Hepatocyte (in vitro differentiated cells): ENCODE measurements at regions not wholly inside any gene's neighbourhood (a gene's known extent, or its start where the extent isn't known, plus 50 kb on each side); places are given as distances from the start of the nearest gene placed in this dataset.
A peak's percentile ranks its signal among the peaks of the same experiment; 100 is the strongest.

Experiments used
- DNase-seq: peaks from one replicate; pipeline ENCODE4 v3.0.0-alpha.2; 2016; ENCODE audit warnings: low spot score
- H2AFZ ChIP-seq: fragments of 200-600 bp; sonication (generic); 2 replicates; pipeline ENCODE4 v1.6.0; 2016; ENCODE audit warnings: antibody characterized with exemption, mild to moderate bottlenecking
- H3K27ac ChIP-seq: fragments of 200-600 bp; sonication (generic); 2 replicates; pipeline ENCODE4 v1.5.1; 2016; ENCODE audit warnings: mild to moderate bottlenecking
- H3K27me3 ChIP-seq: fragments of 200-600 bp; sonication (generic); 2 replicates; pipeline ENCODE4 v1.6.1; 2016
- H3K36me3 ChIP-seq: fragments of 200-600 bp; sonication (generic); replicated peaks from 2 replicates; pipeline ENCODE4 v1.5.1; 2016; ENCODE audit warnings: low read depth; ENCODE audit not compliant: insufficient read depth
- H3K4me1 ChIP-seq: fragments of 200-600 bp; sonication (generic); 2 replicates; pipeline ENCODE4 v1.5.1; 2016; ENCODE audit warnings: mild to moderate bottlenecking, moderate library complexity; ENCODE audit not compliant: insufficient read depth
- H3K4me2 ChIP-seq: fragments of 200-600 bp; sonication (generic); 2 replicates; pipeline ENCODE4 v1.6.0; 2016
- H3K4me3 ChIP-seq: fragments of 200-600 bp; sonication (generic); 2 replicates; pipeline ENCODE4 v1.5.1; 2016; ENCODE audit warnings: mild to moderate bottlenecking
- H3K79me2 ChIP-seq: fragments of 200-600 bp; sonication (generic); 2 replicates; pipeline ENCODE4 v1.6.0; 2017; ENCODE audit warnings: mild to moderate bottlenecking
- H3K9me2 ChIP-seq: fragments of 200-600 bp; sonication (generic); replicated peaks from 2 replicates; pipeline ENCODE4 v1.6.0; 2017; ENCODE audit warnings: mild to moderate bottlenecking; ENCODE audit not compliant: insufficient read depth
- H3K9me3 ChIP-seq: fragments of 200-600 bp; sonication (generic); 2 replicates; pipeline ENCODE4 v1.5.1; 2016; ENCODE audit warnings: low read depth, mild to moderate bottlenecking
- H4K20me1 ChIP-seq: fragments of 200-600 bp; sonication (generic); 2 replicates; pipeline ENCODE4 v1.6.0; 2016; ENCODE audit warnings: mild to moderate bottlenecking; ENCODE audit not compliant: insufficient read depth, poor library complexity, severe bottlenecking
- EZH2 ChIP-seq: fragments of 200-600 bp; sonication (generic); IDR thresholded peaks from 2 replicates; pipeline ENCODE4 v1.6.1; 2016; ENCODE audit warnings: antibody characterized with exemption, mild to moderate bottlenecking, borderline replicate concordance
- EZH2phosphoT487 ChIP-seq: fragments of 200-600 bp; sonication (generic); IDR thresholded peaks from one replicate; pipeline ENCODE4 v1.6.1; 2018; ENCODE audit warnings: antibody characterized with exemption, mild to moderate bottlenecking, low read depth, moderate library complexity; ENCODE audit not compliant: unreplicated experiment, severe bottlenecking
- WGBS: methylation state at CpG from one replicate; pipeline ENCODE4 v1.1.6; 2016; ENCODE audit warnings: low lambda C conversion rate; ENCODE audit errors: missing lambda C conversion rate; 5-methylcytosine and 5-hydroxymethylcytosine counted together
- TF ChIP-seq, protein P1 (sequence below): fragments of 200-600 bp; sonication (generic); IDR thresholded peaks from 2 replicates; pipeline ENCODE4 v1.5.1; 2016; ENCODE audit warnings: antibody characterized with exemption, mild to moderate bottlenecking; ENCODE audit not compliant: poor library complexity

DNA sequence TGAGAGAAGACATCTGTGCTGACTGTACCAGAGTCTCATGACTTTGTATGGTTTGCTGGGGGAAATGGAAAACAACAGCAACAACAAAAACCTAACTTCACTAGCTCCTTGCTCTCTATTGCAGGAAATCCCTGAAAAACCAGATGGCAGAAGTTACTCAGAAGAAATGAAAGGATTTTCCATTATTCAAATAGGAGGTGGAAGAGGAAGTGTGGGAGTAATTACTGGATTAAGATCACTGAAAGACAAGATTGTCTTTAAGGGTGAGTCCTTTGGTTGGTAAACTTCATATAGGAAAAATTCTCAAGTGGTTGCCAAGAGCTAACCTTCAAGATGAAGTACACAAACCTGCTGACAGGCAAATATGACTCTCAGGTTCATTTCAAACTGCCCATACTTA is 391.9 kb upstream of the ATP2B1 start:
- Histone ChIP-seq H3K36me3 (no peaks in the 10 kb centered on the region), H2AFZ (no peak overlapping the region), H3K4me3 (no peak overlapping the region), H3K9me2 (no peaks in the 10 kb centered on the region), H3K27me3 (no peaks in the 10 kb centered on the region), H3K4me1 (no peaks in the 10 kb centered on the region), H3K27ac (no peak overlapping the region), H3K79me2 (no peaks in the 10 kb centered on the region), H4K20me1 (no peaks in the 10 kb centered on the region), H3K9me3 (no peaks in the 10 kb centered on the region), H3K4me2 (no peak overlapping the region)
- DNase-seq = no peak
- TF ChIP-seq EZH2phosphoT487 = no peak
- TF ChIP-seq EZH2 = no peak
- TF ChIP-seq, protein P1, sequence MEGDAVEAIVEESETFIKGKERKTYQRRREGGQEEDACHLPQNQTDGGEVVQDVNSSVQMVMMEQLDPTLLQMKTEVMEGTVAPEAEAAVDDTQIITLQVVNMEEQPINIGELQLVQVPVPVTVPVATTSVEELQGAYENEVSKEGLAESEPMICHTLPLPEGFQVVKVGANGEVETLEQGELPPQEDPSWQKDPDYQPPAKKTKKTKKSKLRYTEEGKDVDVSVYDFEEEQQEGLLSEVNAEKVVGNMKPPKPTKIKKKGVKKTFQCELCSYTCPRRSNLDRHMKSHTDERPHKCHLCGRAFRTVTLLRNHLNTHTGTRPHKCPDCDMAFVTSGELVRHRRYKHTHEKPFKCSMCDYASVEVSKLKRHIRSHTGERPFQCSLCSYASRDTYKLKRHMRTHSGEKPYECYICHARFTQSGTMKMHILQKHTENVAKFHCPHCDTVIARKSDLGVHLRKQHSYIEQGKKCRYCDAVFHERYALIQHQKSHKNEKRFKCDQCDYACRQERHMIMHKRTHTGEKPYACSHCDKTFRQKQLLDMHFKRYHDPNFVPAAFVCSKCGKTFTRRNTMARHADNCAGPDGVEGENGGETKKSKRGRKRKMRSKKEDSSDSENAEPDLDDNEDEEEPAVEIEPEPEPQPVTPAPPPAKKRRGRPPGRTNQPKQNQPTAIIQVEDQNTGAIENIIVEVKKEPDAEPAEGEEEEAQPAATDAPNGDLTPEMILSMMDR = no peak

DNA sequence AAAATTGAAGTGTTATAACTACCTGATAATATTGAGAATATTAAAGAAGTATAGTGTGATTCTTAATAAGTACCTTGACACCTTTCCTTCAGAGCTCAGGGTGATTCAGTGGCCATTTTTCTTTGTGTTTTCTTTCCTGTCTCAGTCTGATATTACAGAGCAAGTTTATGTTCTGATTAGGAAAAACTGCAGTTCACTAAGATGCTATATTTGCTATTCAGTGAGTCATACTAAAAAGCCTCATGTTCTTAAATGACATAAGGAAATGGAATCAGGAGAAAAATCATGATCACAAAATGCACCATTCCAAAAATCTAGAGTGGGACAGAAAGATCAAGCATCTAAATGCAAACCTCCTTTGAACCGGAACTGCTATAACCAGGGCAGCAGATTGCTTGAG is 390.6 kb upstream of the ATP2B1 start:
- Histone ChIP-seq H3K9me3 (no peaks in the 10 kb centered on the region), H3K4me3 (no peak overlapping the region), H3K4me1 (no peaks in the 10 kb centered on the region), H3K4me2 (no peak overlapping the region), H3K9me2 (no peaks in the 10 kb centered on the region), H3K36me3 (no peaks in the 10 kb centered on the region), H3K27me3 (no peaks in the 10 kb centered on the region), H3K79me2 (no peaks in the 10 kb centered on the region), H4K20me1 (no peaks in the 10 kb centered on the region), H3K27ac (no peak overlapping the region), H2AFZ (no peak overlapping the region)
- 88% methylated on average over 1 of the region's 1 CpG for WGBS
- DNase-seq = no peak
- TF ChIP-seq, protein P1 = no peak
- TF ChIP-seq EZH2 = no peak
- TF ChIP-seq EZH2phosphoT487 = no peak

DNA sequence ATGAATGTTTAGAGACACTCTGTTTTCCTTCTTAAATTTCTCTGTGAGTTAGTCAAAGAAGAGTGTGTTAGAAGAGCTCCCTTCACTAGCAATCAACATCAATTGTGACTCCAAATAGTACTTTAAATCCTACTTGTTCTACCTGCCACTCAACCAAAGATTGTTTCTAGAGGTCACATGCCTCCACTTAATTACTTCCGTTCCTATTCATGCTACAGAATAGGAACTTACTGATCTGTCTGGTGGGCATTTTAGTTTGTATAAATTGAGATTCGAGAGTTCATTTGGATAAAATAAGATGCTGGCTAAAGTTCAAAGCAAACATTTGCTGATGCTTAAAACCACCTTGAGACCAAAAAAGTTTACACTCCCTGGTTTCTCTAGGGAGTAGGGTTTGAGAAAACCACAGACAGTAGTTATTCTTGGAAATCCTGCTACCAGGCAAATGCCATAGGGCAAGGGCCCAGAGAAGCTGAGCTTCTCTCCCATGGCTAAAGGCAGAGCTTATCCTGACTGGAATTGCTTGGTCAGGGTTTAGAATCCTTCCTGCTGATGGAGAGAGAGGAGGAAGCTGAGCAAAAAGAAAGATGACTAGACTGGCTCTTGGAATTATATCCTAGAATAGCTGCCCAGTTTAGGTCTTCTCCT is 389.6 kb upstream of the ATP2B1 start:
- Histone ChIP-seq H3K79me2 (no peaks in the 10 kb centered on the region), H3K36me3 (no peaks in the 10 kb centered on the region), H3K4me3 (no peak overlapping the region), H3K27me3 (no peaks in the 10 kb centered on the region), H3K4me1 (no peaks in the 10 kb centered on the region), H3K9me2 (no peaks in the 10 kb centered on the region), H4K20me1 (no peaks in the 10 kb centered on the region), H2AFZ (no peak overlapping the region), H3K9me3 (no peaks in the 10 kb centered on the region), H3K27ac (no peak overlapping the region), H3K4me2 (no peak overlapping the region)
- DNase-seq = no peak
- TF ChIP-seq EZH2 = no peak
- no peak for TF ChIP-seq EZH2phosphoT487
- TF ChIP-seq, protein P1 = no peak
- 60% methylated on average over 2 of the region's 2 CpGs for WGBS

DNA sequence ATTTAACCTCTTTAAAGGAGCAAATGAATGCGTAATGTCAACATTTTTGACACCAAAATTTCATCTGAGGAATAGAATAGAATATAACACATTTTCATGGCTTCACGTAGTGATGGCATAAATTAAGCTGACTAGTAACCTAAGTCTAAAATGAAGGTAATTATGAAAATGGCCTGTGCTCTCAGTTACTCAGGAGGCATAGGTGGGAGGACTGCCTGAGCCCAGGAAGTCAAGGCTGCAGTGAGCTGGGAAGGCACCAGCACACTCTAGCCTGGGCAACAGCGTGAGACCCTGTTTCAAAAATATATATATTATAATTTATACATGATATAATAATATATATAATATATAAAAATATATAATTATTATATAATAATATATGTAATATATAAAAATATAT is 383.2 kb upstream of the ATP2B1 start:
- Histone ChIP-seq H3K79me2 (no peaks in the 10 kb centered on the region), H3K27me3 (no peaks in the 10 kb centered on the region), H3K27ac (peak overlapping the region; percentile 68), H3K36me3 (no peaks in the 10 kb centered on the region), H3K4me1 (peaks cover 9% of the 10 kb centered on the region), H3K9me2 (no peaks in the 10 kb centered on the region), H2AFZ (no peak overlapping the region), H3K4me2 (no peak overlapping the region), H4K20me1 (no peaks in the 10 kb centered on the region), H3K9me3 (no peaks in the 10 kb centered on the region), H3K4me3 (no peak overlapping the region)
- TF ChIP-seq EZH2 = no peak
- TF ChIP-seq, protein P1 = no peak
- TF ChIP-seq EZH2phosphoT487 = no peak
- WGBS = 87% methylated on average over 3 of the region's 3 CpGs
- DNase-seq = no peak
